CD14-positive monocyte (primary cell): ENCODE measurements at regions not wholly inside any gene's neighbourhood (a gene's known extent, or its start where the extent isn't known, plus 50 kb on each side); places are given as distances from the start of the nearest gene placed in this dataset.

Experiments
- DNase-seq, 3 donors: peaks; one replicate each; pipeline ENCODE4 v3.0.0-alpha.2; 2011 to 2022
- H2AFZ ChIP-seq: 2 replicates; pipeline ENCODE4 v1.6.0; 2012; ENCODE audit warnings: mild to moderate bottlenecking, low read depth, low read length, inconsistent platforms; ENCODE audit not compliant: insufficient read depth, poor library complexity, severe bottlenecking
- H3K27ac ChIP-seq, 2 donors: 1 replicate in 1 of 2; 2 replicates in 1 of 2; pipeline ENCODE4 v1.5.1; 2012 to 2013; ENCODE audit warnings: low read length in 2 of 2, control low read depth in 1 of 2, inconsistent platforms in 1 of 2, low read depth in 1 of 2, mild to moderate bottlenecking in 1 of 2
- H3K27me3 ChIP-seq, 2 donors: one replicate each; pipeline versions ENCODE4 v1.6.0 to v1.6.1; 2011 to 2013; ENCODE audit warnings: low read length in 2 of 2; ENCODE audit not compliant: control insufficient read depth in 2 of 2, insufficient read depth in 2 of 2
- H3K36me3 ChIP-seq, 2 donors: replicated peaks in 1 of 2; 1 replicate in 1 of 2; 2 replicates in 1 of 2; pipeline versions ENCODE4 v1.5.1 to v1.6.1; 2012 to 2013; ENCODE audit warnings: low read length in 2 of 2, control low read depth in 1 of 2, inconsistent platforms in 1 of 2, mild to moderate bottlenecking in 1 of 2; ENCODE audit not compliant: insufficient read depth in 2 of 2, control insufficient read depth in 1 of 2
- H3K4me1 ChIP-seq, 2 donors: 1 replicate in 1 of 2; 2 replicates in 1 of 2; pipeline versions ENCODE4 v1.5.1 to v1.6.1; 2012 to 2013; ENCODE audit warnings: low read length in 2 of 2, control low read depth in 1 of 2, inconsistent platforms in 1 of 2, mild to moderate bottlenecking in 1 of 2, moderate library complexity in 1 of 2; ENCODE audit not compliant: insufficient read depth in 2 of 2, control insufficient read depth in 1 of 2
- H3K4me2 ChIP-seq: replicated peaks from 2 replicates; pipeline ENCODE3; 2012; ENCODE audit warnings: low read length, moderate library complexity, mild to moderate bottlenecking; ENCODE audit not compliant: poor library complexity, severe bottlenecking; ENCODE audit errors: extremely low read depth
- H3K4me3 ChIP-seq, 3 experiments: fragments of 200-600 bp in 1 of 3; sonication (generic) in 1 of 3; replicated peaks in 1 of 3; 1 replicate in 2 of 3; 2 replicates in 1 of 3; pipeline ENCODE4 v1.5.1; 2011 to 2013; ENCODE audit warnings: low read length in 3 of 3, mild to moderate bottlenecking in 3 of 3, control low read depth in 2 of 3, low read depth in 2 of 3, inconsistent platforms in 1 of 3, moderate library complexity in 1 of 3
- H3K79me2 ChIP-seq: 2 replicates; pipeline ENCODE4 v1.6.0; 2012; ENCODE audit warnings: mild to moderate bottlenecking, control low read depth, inconsistent platforms, low read length, moderate library complexity; ENCODE audit not compliant: insufficient read depth
- H3K9ac ChIP-seq: 2 replicates; pipeline ENCODE4 v1.6.0; 2017; ENCODE audit warnings: low read length, mild to moderate bottlenecking; ENCODE audit not compliant: insufficient read depth, poor library complexity, severe bottlenecking
- H3K9me3 ChIP-seq, 2 donors: replicated peaks in 1 of 2; 1 replicate in 1 of 2; 2 replicates in 1 of 2; pipeline versions ENCODE4 v1.5.1 to v1.6.1; 2012 to 2013; ENCODE audit warnings: low read length in 2 of 2, control low read depth in 1 of 2; ENCODE audit not compliant: control insufficient read depth in 1 of 2, insufficient read depth in 1 of 2
- H4K20me1 ChIP-seq: 2 replicates; pipeline ENCODE4 v1.6.0; 2012; ENCODE audit warnings: mild to moderate bottlenecking, low read length, control low read depth, moderate library complexity; ENCODE audit not compliant: insufficient read depth
- H3K27ac Mint-ChIP-seq, 7 donors: one replicate each; pipeline ENCODE4 v1.8.0; 2020; ENCODE audit warnings: mild to moderate bottlenecking in 7 of 7, mixed read lengths in 7 of 7, moderate library complexity in 6 of 7, inconsistent platforms in 2 of 7
- H3K27me3 Mint-ChIP-seq, 3 donors: one replicate each; pipeline ENCODE4 v1.8.0; 2021 to 2022; ENCODE audit warnings: low read depth in 3 of 3, mild to moderate bottlenecking in 3 of 3, mixed read lengths in 3 of 3, moderate library complexity in 3 of 3, inconsistent platforms in 1 of 3
- H3K36me3 Mint-ChIP-seq, 2 donors: one replicate each; pipeline ENCODE4 v1.8.0; 2020; ENCODE audit warnings: mixed read lengths in 2 of 2, inconsistent platforms in 1 of 2, mild to moderate bottlenecking in 1 of 2
- H3K4me1 Mint-ChIP-seq: one replicate; pipeline ENCODE4 v1.8.0; 2020; ENCODE audit warnings: mild to moderate bottlenecking, mixed read lengths
- H3K4me3 Mint-ChIP-seq, 2 donors: one replicate each; pipeline ENCODE4 v1.8.0; 2020; ENCODE audit warnings: mild to moderate bottlenecking in 2 of 2, mixed read lengths in 2 of 2, moderate library complexity in 1 of 2
- H3K9me3 Mint-ChIP-seq, 7 donors: one replicate each; pipeline ENCODE4 v1.8.0; 2020 to 2022; ENCODE audit warnings: mixed read lengths in 7 of 7, mild to moderate bottlenecking in 6 of 7, moderate library complexity in 6 of 7, inconsistent platforms in 2 of 7
- CTCF ChIP-seq: fragments of 200-600 bp; IDR thresholded peaks from one replicate; pipeline ENCODE4 v1.8.0; 2022; ENCODE audit warnings: antibody characterized with exemption, mild to moderate bottlenecking
- WGBS: methylation state at CpG from one replicate; pipeline ENCODE4 v1.1.5; 2013; ENCODE audit warnings: missing lambda C conversion rate; ENCODE audit not compliant: insufficient coverage; 5-methylcytosine and 5-hydroxymethylcytosine counted together
- intact Hi-C, 2 donors: fragments of 100-400 bp; cut with micrococcal nuclease; formaldehyde crosslinking; loops; one replicate each; pipeline versions ENCODE4 v1.15.0 to v1.15.1; 2023

GRCh38 chr6:48689498-48689897 is 578.5 kb upstream of the PTCHD4 start:
- Histone ChIP-seq H4K20me1 (no peaks in the 10 kb centered on the region), H3K9me3 (peaks cover 32 to 35% of the 10 kb centered on the region in 2 donors), H3K9ac (no peak overlapping the region), H3K79me2 (no peaks in the 10 kb centered on the region), H3K27me3 (no peaks in the 10 kb centered on the region), H2AFZ (no peak overlapping the region), H3K4me2 (no peak overlapping the region), H3K4me1 (no peaks in the 10 kb centered on the region), H3K27ac (no peak overlapping the region), H3K4me3 (no peak overlapping the region), H3K36me3 (no peaks in the 10 kb centered on the region)
- no peak for TF ChIP-seq CTCF
- no peak overlapping the region for H3K27ac Mint-ChIP-seq
- no peaks in the 10 kb centered on the region for H3K27me3 Mint-ChIP-seq
- no peaks in the 10 kb centered on the region for H3K4me1 Mint-ChIP-seq
- H3K9me3 Mint-ChIP-seq: peaks cover 7 to 29% (median 20%) of the 10 kb centered on the region in 7 donors
- no peak overlapping the region for H3K4me3 Mint-ChIP-seq
- no peaks in the 10 kb centered on the region for H3K36me3 Mint-ChIP-seq
- no peak for DNase-seq
- intact Hi-C loops: no loop called here

DNA sequence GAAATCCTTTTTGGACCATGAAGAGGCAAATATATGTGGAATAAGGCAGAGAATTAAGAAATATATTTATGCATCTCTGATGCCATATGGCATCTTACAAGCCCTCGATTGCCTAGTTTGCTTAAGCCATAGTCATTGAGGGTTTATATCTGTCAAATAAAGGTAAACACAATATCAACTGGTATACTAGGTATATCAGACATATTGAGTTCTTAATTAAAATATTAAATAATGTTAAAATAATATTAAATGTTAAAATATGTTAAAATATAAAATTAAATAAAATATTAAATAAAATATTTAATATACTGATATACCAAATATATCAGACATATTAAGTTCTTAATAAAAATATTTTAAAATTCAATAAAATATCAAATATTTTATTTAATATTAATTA is 567.4 kb upstream of the PTCHD4 start:
- intact Hi-C loops: no loop called here
- no peak overlapping the region for H3K4me3 Mint-ChIP-seq
- Histone ChIP-seq H4K20me1 (no peaks in the 10 kb centered on the region), H3K27me3 (no peaks in the 10 kb centered on the region), H2AFZ (no peak overlapping the region), H3K27ac (no peak overlapping the region), H3K9me3 (peaks cover 0 to 4% of the 10 kb centered on the region in 2 donors), H3K36me3 (no peaks in the 10 kb centered on the region), H3K4me3 (no peak overlapping the region), H3K4me1 (no peaks in the 10 kb centered on the region), H3K4me2 (no peak overlapping the region), H3K9ac (no peak overlapping the region), H3K79me2 (no peaks in the 10 kb centered on the region)
- no peaks in the 10 kb centered on the region for H3K4me1 Mint-ChIP-seq
- no peak for DNase-seq
- no peaks in the 10 kb centered on the region for H3K36me3 Mint-ChIP-seq
- no peaks in the 10 kb centered on the region for H3K27me3 Mint-ChIP-seq
- no peak overlapping the region for H3K27ac Mint-ChIP-seq
- no CpG with 5 or more reads among the region's 1 CpG for WGBS
- TF ChIP-seq CTCF: no peak
- H3K9me3 Mint-ChIP-seq: peaks cover 0 to 8% (median 2%) of the 10 kb centered on the region in 7 donors
